NCI-H2029 (cell line): ENCODE measurements at regions not wholly inside any gene's neighbourhood (a gene's known extent, or its start where the extent isn't known, plus 50 kb on each side); places are given as distances from the start of the nearest gene placed in this dataset.
"Not testable (repeated sequence)": the region's sequence is repeated elsewhere in the genome, so short reads cannot be mapped to it uniquely, and the experiment has no call there.

Source experiments
- DNase-seq: peaks from one replicate; lab custom pipeline; 2025; lab: John Stamatoyannopoulos, UW

DNA sequence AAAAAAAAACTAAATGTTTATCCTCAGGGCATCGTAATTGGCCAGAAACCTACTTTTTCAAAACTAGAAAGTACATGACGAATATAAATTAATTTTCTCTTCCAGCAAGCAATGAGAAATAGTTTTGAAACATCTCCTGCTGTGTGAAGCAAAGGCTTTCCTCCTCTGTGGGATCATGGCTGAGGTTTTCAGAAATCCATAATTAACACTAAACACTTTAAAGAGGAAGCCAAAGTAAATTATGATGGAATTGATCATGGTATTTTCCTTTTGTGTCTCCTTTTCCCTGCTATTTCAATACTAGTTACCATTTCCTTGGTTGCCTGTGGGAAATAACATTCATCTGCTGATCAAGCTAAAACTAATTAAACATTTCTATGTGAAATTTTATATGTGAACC is 1413.8 kb upstream of the PCDH20 start:
- DNase-seq, result no peak

DNA sequence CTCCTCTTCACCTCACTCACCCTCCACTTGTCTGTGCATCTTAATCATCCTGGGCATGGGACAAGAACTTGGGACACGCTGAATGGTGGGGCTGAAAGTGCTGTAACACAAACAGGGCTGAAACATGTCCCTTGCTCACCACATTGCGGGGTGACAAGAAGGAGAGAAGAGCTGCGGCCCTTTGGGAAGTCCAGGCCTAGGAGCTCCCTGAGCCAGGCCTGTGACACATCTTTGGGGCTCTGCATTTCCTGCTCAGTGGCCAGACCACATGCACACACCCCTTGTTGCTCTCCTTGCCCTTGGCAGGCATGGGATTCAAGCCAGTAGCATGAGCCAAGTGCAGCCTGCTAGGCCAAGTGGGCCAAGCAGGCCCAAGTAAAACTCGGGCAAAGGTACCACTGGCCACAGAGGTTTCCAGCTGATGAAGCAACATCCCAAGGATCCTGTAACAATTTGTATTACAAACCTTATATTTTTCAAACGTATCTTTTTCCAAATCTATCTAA is 1384.3 kb upstream of the PCDH20 start:
- no peak for DNase-seq

- DNase-seq, result no peak
These were observed 1383.4 kb upstream of the PCDH20 start for GRCh38 chr13:62799038-62799535.

- no peak for DNase-seq
These were observed 1378.2 kb upstream of the PCDH20 start for GRCh38 chr13:62793850-62794249.

- no peak for DNase-seq
These were observed 1366.2 kb upstream of the PCDH20 start for GRCh38 chr13:62781866-62782265.

- DNase-seq, result no peak
These were observed 1363.5 kb upstream of the PCDH20 start for GRCh38 chr13:62779161-62779560.

GRCh38 chr13:62767473-62767872 is 1351.8 kb upstream of the PCDH20 start:
- DNase-seq, result no peak

DNA sequence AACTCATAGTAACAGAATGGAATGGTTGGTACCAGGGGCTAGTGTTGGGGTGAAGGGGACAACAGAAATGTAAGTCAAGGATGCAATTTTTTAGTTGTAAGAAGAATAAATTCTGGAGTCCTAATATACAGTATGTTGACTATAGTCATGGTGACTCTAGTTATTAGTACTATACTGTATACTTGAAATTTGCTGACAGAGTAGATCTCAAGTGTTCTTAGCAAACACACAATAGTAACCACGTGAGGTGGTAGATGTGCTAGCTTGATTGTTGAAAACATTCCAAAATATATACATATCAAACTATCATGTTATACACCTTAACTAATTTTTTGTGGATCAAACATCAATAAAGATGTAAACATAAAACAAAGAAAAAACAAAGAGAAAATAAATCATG is 1345.1 kb upstream of the PCDH20 start:
- DNase-seq, result no peak

DNA sequence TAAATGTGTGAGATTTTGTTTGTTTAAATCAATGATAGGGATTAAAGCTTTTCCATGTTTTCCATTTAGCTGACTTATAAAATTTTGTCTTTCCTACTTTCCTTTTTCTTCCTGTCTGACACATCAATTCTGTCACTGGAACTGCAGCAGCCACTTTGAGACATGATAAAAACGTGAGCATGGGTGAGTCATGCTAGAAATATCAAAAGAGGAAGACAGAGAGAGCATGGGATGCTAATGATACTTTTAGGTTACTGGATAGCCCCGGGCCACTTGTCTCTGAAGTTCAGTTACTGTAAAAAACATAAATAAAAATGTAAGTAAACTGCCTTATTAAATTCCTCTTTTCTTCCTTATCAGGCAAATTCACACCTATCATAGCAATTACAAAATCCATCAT is 1332.0 kb upstream of the PCDH20 start:
- DNase-seq, result no peak

DNA sequence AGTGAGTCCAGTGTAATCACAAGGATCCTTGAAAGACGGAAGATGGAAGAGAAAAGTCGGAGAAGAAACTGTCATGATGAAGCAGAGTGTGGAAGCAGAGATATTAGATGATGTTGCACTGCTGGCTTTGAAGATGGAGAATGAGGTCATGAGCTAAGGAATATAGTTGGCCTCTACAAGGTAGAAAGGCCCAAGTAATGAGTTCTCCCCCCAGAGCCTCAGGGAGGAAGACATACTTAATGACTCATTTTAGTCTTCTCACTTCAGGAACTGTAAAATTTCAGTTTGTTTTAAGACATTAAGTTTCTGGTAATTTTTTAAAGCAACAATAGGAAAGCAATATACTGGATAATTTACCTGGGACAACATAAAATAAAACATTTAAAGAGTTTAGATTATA is 1331.5 kb upstream of the PCDH20 start:
- DNase-seq, result no peak

DNA sequence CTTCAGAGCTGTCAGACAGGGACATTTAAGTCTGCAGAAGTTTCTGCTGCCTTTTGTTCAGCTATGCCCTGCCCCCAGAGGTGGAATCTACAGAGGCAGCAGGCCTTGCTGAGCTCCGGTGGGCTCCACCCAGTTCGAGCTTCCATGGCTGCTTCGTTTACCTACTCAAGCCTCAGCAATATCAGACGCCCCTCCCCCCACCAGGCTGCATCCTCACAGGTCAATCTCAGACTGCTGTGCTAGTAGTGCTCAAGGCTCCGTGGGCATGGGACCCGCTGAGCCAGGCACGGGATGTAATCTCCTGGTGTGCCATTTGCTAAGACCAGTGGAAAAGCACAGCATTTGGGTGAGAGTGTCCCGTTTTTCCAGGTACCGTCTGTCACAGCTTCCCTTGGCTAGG is 1314.1 kb upstream of the PCDH20 start:
- not testable (repeated sequence) for DNase-seq

DNA sequence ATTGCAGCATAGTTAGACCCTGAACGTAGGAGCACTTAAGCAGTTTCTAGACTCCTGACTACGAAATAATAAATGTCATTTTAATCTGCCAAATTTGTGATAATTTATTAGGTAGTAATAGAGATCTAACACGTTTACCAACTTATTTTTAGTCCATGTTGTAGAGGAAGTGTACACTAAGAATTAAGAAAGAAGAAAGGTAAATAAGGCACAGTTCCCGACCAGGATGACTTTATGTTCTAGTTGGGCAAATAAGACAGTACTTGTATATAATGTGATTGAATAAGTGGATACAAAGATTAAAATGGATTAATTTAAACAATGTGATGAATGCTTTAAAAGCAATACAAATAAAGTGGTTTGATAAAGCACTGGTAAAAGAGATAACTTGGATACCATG is 1306.2 kb upstream of the PCDH20 start:
- no peak for DNase-seq

- DNase-seq, result not testable (repeated sequence)
These were observed 1296.3 kb upstream of the PCDH20 start for GRCh38 chr13:62711948-62712347.

DNA sequence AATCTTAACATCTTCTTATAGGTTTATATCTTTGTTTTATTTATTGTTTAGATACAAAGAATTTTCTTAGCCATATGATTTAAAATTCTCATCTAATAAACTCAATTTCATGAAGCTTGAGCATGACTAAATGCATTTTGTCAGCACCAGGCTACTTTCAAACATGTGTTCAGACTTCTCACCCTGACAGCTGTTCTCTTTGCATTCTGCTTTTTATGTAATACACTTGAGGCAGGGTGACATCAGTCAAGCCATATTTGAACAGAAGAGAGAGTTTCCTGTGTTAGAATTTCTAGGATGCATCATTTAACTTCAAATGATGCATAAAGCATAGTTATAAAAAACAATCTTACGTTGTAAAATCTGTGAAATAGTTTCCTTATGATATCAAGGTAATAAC is 1295.1 kb upstream of the PCDH20 start:
- DNase-seq, result no peak

- DNase-seq, result no peak
These were observed 1290.4 kb upstream of the PCDH20 start for GRCh38 chr13:62706048-62706447.

DNA sequence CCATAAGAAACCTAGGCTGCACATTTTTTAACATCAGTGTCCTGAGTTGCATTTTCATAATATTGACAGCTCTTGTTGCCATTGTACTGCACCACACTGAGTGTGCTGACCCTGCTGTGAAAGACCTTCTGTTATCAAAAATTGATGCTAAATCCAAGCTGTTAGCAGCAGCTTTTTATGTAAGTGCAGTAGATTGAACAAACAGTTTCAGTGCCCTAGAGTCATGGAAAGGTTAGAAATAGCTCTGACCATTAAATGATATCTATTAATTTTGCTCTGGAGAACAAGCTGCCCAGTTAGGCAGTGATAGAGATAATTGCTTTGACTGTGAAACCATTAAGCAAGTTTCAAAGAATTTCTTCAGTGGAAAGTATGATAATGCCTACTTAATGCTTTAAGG is 1289.2 kb upstream of the PCDH20 start:
- no peak for DNase-seq

GRCh38 chr13:62702502-62702901 is 1286.9 kb upstream of the PCDH20 start:
- DNase-seq, result no peak

DNA sequence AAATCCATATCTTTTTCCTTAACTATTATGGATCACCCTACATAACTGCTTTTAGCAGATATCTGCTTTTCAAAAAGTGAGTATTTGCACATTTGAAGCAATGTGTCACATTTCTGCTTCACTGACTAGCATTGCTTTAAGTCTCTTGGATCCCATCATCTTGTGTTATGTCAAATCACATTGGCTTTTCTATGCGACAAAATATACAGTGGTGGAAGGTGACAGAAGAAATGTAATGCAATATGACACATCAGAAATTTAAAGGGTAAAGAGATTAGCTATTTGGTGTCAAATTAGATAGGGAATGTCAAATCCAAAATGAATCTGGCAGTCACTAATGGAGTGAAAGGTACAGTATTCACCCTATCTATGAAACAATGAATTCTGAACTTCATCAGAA is 1282.1 kb upstream of the PCDH20 start:
- no peak for DNase-seq

- DNase-seq, result no peak
These were observed 1280.8 kb upstream of the PCDH20 start for GRCh38 chr13:62696490-62696889.

DNA sequence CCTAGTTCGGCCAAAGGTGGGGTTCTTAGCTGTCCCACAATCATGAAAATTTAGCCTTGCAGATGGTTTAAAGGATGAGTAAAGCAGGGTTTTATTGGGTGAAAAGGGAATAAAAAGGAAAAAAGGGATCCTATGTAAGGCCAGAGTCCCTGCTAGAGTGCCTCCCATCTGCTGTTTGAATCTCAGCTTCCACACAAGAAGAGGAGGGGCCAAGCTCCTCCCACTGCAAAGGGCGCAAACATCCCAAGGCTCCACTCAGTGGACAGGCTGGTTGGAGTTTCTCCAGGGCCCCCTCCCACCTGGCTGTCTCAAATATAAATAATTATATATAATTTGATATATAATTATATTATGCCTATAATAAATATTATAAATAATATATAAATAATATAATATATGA is 1272.1 kb upstream of the PCDH20 start:
- no peak for DNase-seq

DNA sequence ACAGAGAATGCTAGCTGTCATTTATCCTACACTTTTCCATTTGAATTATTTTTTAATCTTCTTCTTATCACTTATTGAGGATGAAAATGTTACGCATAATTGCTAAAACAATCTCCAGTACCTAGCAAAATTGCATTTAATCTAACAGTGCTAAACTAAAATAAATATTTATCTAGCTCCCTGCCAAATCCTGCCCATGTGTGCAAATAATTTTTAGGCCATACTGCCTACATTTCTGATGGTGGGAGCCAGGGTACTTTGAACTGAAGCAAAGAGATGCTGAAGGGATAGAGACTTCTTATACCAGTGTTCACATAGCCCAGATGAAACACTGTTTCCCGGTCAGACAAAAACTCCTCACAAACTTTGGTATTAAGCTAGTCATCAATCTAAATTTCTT is 1268.7 kb upstream of the PCDH20 start:
- no peak for DNase-seq

- no peak for DNase-seq
These were observed 1267.1 kb upstream of the PCDH20 start for GRCh38 chr13:62682788-62683187.

GRCh38 chr13:62678039-62678438 is 1262.4 kb upstream of the PCDH20 start:
- DNase-seq, result no peak

- no peak for DNase-seq
These were observed 1248.1 kb upstream of the PCDH20 start for GRCh38 chr13:62663767-62664166.

DNA sequence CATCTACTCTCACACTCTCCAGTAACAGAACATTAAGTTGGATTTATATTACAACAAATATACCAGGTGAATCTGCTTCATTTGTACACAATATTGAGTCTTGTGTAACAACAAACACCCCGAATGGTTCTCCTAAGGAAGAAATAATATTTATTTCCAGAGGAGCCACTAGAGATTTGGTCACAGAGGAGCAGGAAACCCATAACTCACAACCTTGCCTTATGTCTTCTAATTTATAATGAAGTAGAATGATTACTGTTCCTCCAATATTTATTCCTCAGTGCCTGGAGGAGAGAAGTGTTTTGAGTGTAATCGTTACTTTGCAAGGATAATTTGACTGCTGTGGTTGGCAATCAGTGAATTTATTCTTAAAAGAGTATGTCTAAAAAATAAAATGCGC is 1243.7 kb upstream of the PCDH20 start:
- DNase-seq, result no peak
